Activated naive CD8-positive, alpha-beta T cell (primary cell): ENCODE measurements at regions not wholly inside any gene's neighbourhood (a gene's known extent, or its start where the extent isn't known, plus 50 kb on each side); places are given as distances from the start of the nearest gene placed in this dataset.
"Not testable (repeated sequence)": the region's sequence is repeated elsewhere in the genome, so short reads cannot be mapped to it uniquely, and the experiment has no call there.

Experiments used
- H3K27ac Mint-ChIP-seq: one replicate; pipeline ENCODE4 v1.8.0; 2021; ENCODE audit warnings: mixed read lengths
- H3K27me3 Mint-ChIP-seq: one replicate; pipeline ENCODE4 v1.8.0; 2021; ENCODE audit warnings: mixed read lengths
- H3K36me3 Mint-ChIP-seq: one replicate; pipeline ENCODE4 v1.8.0; 2021; ENCODE audit warnings: mixed read lengths
- H3K4me1 Mint-ChIP-seq: one replicate; pipeline ENCODE4 v1.8.0; 2021; ENCODE audit warnings: low read depth, mixed read lengths
- H3K4me3 Mint-ChIP-seq: one replicate; pipeline ENCODE4 v1.8.0; 2021; ENCODE audit warnings: mild to moderate bottlenecking, mixed read lengths
- H3K9me3 Mint-ChIP-seq: one replicate; pipeline ENCODE4 v1.8.0; 2021; ENCODE audit warnings: low read depth, mixed read lengths

GRCh38 chrX:122622795-122623194 lies 561.3 kb upstream of the GRIA3 start:
- H3K36me3 Mint-ChIP-seq = no peaks in the 10 kb centered on the region
- peaks cover 5% of the 10 kb centered on the region for H3K9me3 Mint-ChIP-seq
- H3K4me1 Mint-ChIP-seq = no peaks in the 10 kb centered on the region
- no peak overlapping the region for H3K27ac Mint-ChIP-seq
- no peaks in the 10 kb centered on the region for H3K27me3 Mint-ChIP-seq
- no peak overlapping the region for H3K4me3 Mint-ChIP-seq

- Mint-ChIP-seq H3K4me1 (no peaks in the 10 kb centered on the region), H3K4me3 (no peak overlapping the region), H3K27me3 (no peaks in the 10 kb centered on the region), H3K9me3 (peaks cover 3% of the 10 kb centered on the region), H3K27ac (no peak overlapping the region), H3K36me3 (no peaks in the 10 kb centered on the region)
Measured at GRCh38 chrX:122625239-122625638, 558.8 kb upstream of the GRIA3 start.

- no peak overlapping the region for H3K27ac Mint-ChIP-seq
- H3K36me3 Mint-ChIP-seq = no peaks in the 10 kb centered on the region
- no peak overlapping the region for H3K4me3 Mint-ChIP-seq
- H3K4me1 Mint-ChIP-seq = no peaks in the 10 kb centered on the region
- H3K27me3 Mint-ChIP-seq = no peaks in the 10 kb centered on the region
- no peaks in the 10 kb centered on the region for H3K9me3 Mint-ChIP-seq
Measured at GRCh38 chrX:122625821-122626220, 558.3 kb upstream of the GRIA3 start.

GRCh38 chrX:122626871-122627270 lies 557.2 kb upstream of the GRIA3 start:
- no peaks in the 10 kb centered on the region for H3K36me3 Mint-ChIP-seq
- H3K27ac Mint-ChIP-seq = no peak overlapping the region

GRCh38 chrX:122641136-122641535 lies 542.9 kb upstream of the GRIA3 start:
- Mint-ChIP-seq H3K27me3 (no peaks in the 10 kb centered on the region), H3K27ac (no peak overlapping the region), H3K36me3 (no peaks in the 10 kb centered on the region), H3K4me3 (no peak overlapping the region), H3K4me1 (no peaks in the 10 kb centered on the region), H3K9me3 (no peaks in the 10 kb centered on the region)

More at GRCh38 chrX:122626871-122627270, 557.2 kb upstream of the GRIA3 start:
- H3K4me3 Mint-ChIP-seq = no peak overlapping the region
- no peaks in the 10 kb centered on the region for H3K9me3 Mint-ChIP-seq
- H3K4me1 Mint-ChIP-seq = no peaks in the 10 kb centered on the region
- no peaks in the 10 kb centered on the region for H3K27me3 Mint-ChIP-seq

- H3K4me3 Mint-ChIP-seq = no peak overlapping the region
- H3K27me3 Mint-ChIP-seq = no peaks in the 10 kb centered on the region
- H3K4me1 Mint-ChIP-seq = no peaks in the 10 kb centered on the region
- no peak overlapping the region for H3K27ac Mint-ChIP-seq
- no peaks in the 10 kb centered on the region for H3K9me3 Mint-ChIP-seq
- H3K36me3 Mint-ChIP-seq = no peaks in the 10 kb centered on the region
Measured at GRCh38 chrX:122641826-122642225, 542.3 kb upstream of the GRIA3 start.

- peaks cover 10% of the 10 kb centered on the region for H3K9me3 Mint-ChIP-seq
- not testable (repeated sequence) for H3K27me3 Mint-ChIP-seq, H3K4me1 Mint-ChIP-seq, H3K27ac Mint-ChIP-seq, H3K36me3 Mint-ChIP-seq, H3K4me3 Mint-ChIP-seq
Measured at GRCh38 chrX:122655256-122655655, 528.8 kb upstream of the GRIA3 start.

- Mint-ChIP-seq H3K27me3 (no peaks in the 10 kb centered on the region), H3K9me3 (no peaks in the 10 kb centered on the region), H3K4me3 (no peak overlapping the region), H3K27ac (no peak overlapping the region), H3K36me3 (no peaks in the 10 kb centered on the region), H3K4me1 (no peaks in the 10 kb centered on the region)
Measured at GRCh38 chrX:122666601-122667000, 517.5 kb upstream of the GRIA3 start.

- no peaks in the 10 kb centered on the region for H3K27me3 Mint-ChIP-seq
- H3K36me3 Mint-ChIP-seq = no peaks in the 10 kb centered on the region
- H3K4me3 Mint-ChIP-seq = no peak overlapping the region
- no peak overlapping the region for H3K27ac Mint-ChIP-seq
- H3K9me3 Mint-ChIP-seq = no peaks in the 10 kb centered on the region
- H3K4me1 Mint-ChIP-seq = no peaks in the 10 kb centered on the region
Measured at GRCh38 chrX:122667667-122668066, 516.4 kb upstream of the GRIA3 start.

- no peaks in the 10 kb centered on the region for H3K36me3 Mint-ChIP-seq
- H3K4me3 Mint-ChIP-seq = no peak overlapping the region
- no peaks in the 10 kb centered on the region for H3K27me3 Mint-ChIP-seq
- H3K27ac Mint-ChIP-seq = no peak overlapping the region
- no peaks in the 10 kb centered on the region for H3K9me3 Mint-ChIP-seq
- H3K4me1 Mint-ChIP-seq = no peaks in the 10 kb centered on the region
Measured at GRCh38 chrX:122703762-122704161, 480.3 kb upstream of the GRIA3 start.

- Mint-ChIP-seq H3K4me1 (no peaks in the 10 kb centered on the region), H3K36me3 (no peaks in the 10 kb centered on the region), H3K9me3 (no peaks in the 10 kb centered on the region), H3K27me3 (no peaks in the 10 kb centered on the region), H3K4me3 (no peak overlapping the region), H3K27ac (no peak overlapping the region)
Measured at GRCh38 chrX:122739770-122740169, 444.3 kb upstream of the GRIA3 start.

GRCh38 chrX:122770581-122770980 lies 413.5 kb upstream of the GRIA3 start:
- H3K27ac Mint-ChIP-seq = no peak overlapping the region

GRCh38 chrX:122771933-122772332 lies 412.1 kb upstream of the GRIA3 start:
- Mint-ChIP-seq H3K9me3 (no peaks in the 10 kb centered on the region), H3K4me1 (no peaks in the 10 kb centered on the region), H3K27me3 (no peaks in the 10 kb centered on the region), H3K27ac (no peak overlapping the region), H3K36me3 (no peaks in the 10 kb centered on the region), H3K4me3 (no peak overlapping the region)

More at GRCh38 chrX:122770581-122770980, 413.5 kb upstream of the GRIA3 start:
- Mint-ChIP-seq H3K36me3 (no peaks in the 10 kb centered on the region), H3K9me3 (no peaks in the 10 kb centered on the region), H3K4me1 (no peaks in the 10 kb centered on the region), H3K27me3 (no peaks in the 10 kb centered on the region), H3K4me3 (no peak overlapping the region)

- H3K27ac Mint-ChIP-seq = no peak overlapping the region
- H3K36me3 Mint-ChIP-seq = no peaks in the 10 kb centered on the region
- H3K4me1 Mint-ChIP-seq = no peaks in the 10 kb centered on the region
- H3K4me3 Mint-ChIP-seq = no peak overlapping the region
- no peaks in the 10 kb centered on the region for H3K9me3 Mint-ChIP-seq
- no peaks in the 10 kb centered on the region for H3K27me3 Mint-ChIP-seq
Measured at GRCh38 chrX:122777766-122778165, 406.3 kb upstream of the GRIA3 start.

- Mint-ChIP-seq H3K27ac (no peak overlapping the region), H3K36me3 (no peaks in the 10 kb centered on the region), H3K4me1 (no peaks in the 10 kb centered on the region), H3K4me3 (no peak overlapping the region), H3K9me3 (no peaks in the 10 kb centered on the region), H3K27me3 (no peaks in the 10 kb centered on the region)
Measured at GRCh38 chrX:122783918-122784317, 400.2 kb upstream of the GRIA3 start.

GRCh38 chrX:122787231-122787630 lies 396.8 kb upstream of the GRIA3 start:
- no peaks in the 10 kb centered on the region for H3K27me3 Mint-ChIP-seq
- H3K9me3 Mint-ChIP-seq = no peaks in the 10 kb centered on the region
- no peak overlapping the region for H3K27ac Mint-ChIP-seq
- no peaks in the 10 kb centered on the region for H3K36me3 Mint-ChIP-seq
- no peak overlapping the region for H3K4me3 Mint-ChIP-seq
- H3K4me1 Mint-ChIP-seq = no peaks in the 10 kb centered on the region

GRCh38 chrX:122788216-122788615 lies 395.9 kb upstream of the GRIA3 start:
- H3K9me3 Mint-ChIP-seq = no peaks in the 10 kb centered on the region
- no peak overlapping the region for H3K27ac Mint-ChIP-seq
- H3K4me3 Mint-ChIP-seq = no peak overlapping the region
- no peaks in the 10 kb centered on the region for H3K36me3 Mint-ChIP-seq
- H3K27me3 Mint-ChIP-seq = no peaks in the 10 kb centered on the region
- H3K4me1 Mint-ChIP-seq = no peaks in the 10 kb centered on the region
